ENCODE measurements at regions not wholly inside any gene's neighbourhood (a gene's known extent, or its start where the extent isn't known, plus 50 kb on each side); places are given as distances from the start of the nearest gene placed in this dataset.

DNA sequence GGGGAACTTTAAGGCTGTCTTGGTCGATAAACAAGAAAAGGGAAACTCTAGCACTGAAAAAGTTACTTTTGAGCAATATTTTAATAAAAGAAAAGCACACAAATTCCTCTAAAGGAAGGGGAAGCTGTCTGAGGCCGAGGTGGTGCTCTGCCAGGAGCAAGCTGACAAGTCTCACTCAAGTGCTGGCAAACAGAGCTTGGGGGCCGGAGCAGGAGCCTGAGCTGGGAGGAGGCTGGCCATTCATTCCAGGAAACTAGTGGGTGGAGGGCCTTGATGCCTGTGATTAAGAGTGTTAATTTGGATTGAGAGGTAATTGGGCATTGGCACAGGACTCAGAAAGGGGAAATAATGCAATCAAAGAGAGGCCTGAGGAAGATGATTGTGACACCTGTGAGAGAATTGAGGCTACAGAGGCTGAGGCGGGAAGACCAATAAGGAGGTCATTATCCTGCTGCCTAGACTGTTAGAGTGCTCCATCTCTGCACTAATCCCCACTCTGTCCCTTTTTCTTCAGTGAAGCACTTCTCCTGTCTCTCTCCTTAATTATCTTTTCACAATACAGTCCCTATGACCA is 154.9 kb upstream of the COL1A2 start:
- DNase-seq, result no peak

- DNase-seq, result no peak
Observed at GRCh38 chr7:94240902-94241301, 153.8 kb upstream of the COL1A2 start.

DNA sequence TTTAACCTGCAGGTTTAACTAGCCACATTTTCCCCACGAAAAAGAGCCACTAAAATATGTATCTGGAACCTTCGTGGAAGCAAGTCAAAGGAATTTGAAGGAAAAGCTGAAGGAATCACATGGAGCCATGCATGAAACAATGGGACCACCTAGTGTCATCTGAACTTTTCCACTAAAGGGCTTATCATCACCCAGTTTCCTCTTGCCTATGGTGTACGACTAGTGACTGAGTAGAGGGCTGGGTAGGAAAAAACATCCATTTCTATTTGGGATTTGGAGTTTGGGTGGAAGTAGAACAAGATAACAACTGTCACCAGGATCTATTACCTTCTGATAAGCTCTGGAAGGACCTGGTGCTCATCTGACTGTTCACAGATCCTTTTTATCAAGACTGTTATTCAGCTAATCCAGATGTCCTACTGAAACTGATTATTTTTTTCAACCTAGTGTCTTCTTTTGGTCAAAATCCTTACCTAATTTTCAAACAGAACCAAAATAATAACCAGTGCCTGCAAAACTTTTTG is 153.2 kb upstream of the COL1A2 start:
- no peak for DNase-seq

DNA sequence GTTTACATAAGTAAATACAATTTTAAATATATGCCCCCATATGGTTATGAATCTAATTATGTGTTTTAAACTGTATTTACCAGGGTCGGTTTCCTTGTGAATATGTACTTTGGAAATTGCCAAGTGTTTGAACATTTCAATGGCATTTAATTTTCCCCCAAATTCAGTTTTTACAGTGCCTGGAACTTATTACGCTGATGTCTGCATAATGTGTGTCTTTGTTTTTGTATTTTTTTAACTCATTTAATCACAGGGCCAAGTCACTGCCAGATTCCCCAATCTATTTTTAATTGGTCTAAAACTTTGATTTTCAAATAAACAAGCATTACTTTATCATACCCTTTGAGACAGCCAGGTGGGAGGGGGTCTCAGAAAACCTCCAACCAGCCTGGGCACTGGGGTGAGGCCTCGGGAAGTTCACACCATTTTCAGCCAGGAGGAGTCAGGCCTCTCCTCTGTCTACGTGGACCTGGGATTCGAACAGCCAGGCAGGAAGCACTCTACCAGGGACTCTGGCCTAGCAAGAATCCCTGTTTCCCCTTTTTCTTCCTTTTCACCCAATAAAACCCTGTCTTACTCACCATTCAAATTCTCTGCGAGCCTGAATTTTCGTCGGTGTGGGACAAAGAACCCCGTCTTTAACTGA is 151.5 kb upstream of the COL1A2 start:
- DNase-seq, result no peak

DNA sequence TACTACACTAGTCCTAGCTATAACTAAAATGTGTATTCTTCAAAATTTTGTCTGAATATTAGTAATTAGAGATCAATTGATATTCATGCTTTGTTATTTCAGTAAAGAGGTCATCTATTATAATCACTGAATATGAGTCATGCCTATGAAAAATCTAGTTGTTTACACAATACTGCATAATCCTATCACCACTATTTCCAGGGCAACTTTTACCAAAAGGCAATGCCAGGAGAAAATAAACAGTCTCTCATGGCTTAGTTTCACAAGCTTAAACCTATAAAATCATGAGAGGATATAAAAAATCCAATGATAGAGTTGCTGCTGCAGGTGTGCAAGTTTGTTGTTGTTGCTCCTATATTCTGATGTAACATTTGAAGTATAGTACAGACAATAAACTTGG is 149.9 kb upstream of the COL1A2 start:
- DNase-seq, result no peak

DNA sequence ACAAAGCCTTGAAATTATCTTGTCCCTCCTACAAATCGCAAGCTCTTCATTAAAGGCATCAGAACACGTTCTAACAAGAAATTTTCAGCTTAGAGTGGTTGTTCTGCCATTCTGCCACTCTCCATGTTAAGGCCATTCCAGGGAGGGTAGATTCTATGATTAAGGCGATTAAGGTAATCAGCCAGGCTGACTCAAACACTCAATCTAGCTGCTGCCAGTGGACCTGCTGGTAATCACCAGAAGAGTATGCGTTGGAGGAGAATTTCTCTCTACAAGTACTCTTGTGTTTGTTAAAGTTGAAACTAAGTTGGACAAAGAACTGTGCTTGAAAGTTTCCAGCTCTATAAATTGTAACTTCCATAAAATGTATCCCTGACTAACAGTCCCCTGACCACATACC is 149.2 kb upstream of the COL1A2 start:
- no peak for DNase-seq

DNA sequence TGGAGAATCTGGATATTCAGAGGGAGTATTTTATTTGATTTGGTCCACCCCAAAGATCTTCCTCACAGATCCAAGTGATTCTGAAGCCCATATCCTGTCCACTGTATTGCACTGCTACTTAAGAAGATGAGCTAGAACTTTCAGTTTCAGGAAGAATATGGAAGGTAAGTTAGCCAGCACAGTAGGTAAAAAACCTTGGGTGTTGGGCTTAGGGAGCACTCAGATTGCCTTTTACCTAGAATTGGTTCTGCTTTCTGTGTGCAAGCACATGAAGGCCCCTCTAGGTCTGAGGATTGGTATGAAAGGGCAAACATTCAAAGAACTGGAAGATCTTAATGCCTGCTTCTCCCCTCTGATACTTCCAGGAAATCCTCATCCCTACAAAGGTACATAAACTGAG is 146.7 kb upstream of the COL1A2 start:
- no peak for DNase-seq

GRCh38 chr7:94249631-94250030 is 145.1 kb upstream of the COL1A2 start:
- no peak for DNase-seq

- no peak for DNase-seq
Observed at GRCh38 chr7:94250124-94250523, 144.6 kb upstream of the COL1A2 start.

GRCh38 chr7:94250987-94251386 is 143.7 kb upstream of the COL1A2 start:
- no peak for DNase-seq

DNA sequence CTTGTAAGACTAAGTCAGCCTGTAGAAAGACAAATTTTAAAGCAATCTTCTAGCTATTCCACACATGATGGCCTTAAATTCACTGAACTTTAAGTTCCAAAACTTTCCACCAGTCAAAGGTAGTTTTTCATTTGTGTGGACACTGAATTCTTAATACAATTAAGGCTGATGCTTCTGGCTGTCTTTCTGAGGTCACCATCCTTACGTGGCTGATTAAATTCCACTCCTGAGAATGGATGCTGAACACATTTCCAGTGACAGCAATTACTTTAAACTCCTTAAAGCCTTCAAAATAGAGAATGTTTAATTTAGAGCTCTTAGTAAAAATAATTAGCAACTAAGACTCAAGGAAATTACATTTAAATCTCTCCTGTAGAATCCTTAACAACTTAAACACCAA is 142.6 kb upstream of the COL1A2 start:
- DNase-seq, result no peak

DNA sequence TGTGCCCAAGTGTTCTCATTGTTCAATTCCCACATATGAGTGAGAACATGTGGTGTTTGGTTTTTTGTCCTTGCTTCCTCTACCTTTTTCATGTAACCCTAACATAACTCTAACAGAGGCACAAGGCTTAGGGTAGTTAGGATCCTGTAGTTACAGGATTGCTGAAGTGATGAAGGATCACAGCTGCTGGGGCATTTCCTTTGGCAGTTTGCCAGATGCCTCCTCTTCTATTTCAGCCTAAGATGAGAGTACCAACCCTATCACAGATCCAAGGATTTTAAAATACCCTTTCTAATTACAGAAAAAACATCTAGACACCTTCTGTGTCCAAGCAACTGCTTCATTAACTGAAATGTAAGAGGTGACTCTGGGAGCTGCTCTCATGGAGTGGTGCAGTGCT is 141.7 kb upstream of the COL1A2 start:
- DNase-seq, result no peak

DNA sequence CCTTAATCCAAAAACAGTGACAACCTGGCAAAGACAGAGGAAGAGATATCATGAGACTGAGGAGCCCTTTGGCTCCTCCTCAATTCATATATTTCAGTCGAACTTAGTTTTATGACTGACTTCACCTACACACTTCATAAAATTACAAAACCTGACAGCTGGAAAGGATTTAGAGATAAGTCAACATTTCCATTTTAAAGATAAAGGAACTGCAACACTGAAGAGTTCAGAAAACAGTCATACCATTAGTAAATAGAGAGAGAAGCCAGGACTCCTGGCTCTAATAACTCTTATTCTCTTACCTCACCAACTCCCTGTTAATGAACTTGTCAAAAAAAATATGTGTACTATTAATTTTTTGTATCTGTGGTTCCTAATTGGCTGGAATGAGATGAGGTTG is 141.0 kb upstream of the COL1A2 start:
- no peak for DNase-seq

DNA sequence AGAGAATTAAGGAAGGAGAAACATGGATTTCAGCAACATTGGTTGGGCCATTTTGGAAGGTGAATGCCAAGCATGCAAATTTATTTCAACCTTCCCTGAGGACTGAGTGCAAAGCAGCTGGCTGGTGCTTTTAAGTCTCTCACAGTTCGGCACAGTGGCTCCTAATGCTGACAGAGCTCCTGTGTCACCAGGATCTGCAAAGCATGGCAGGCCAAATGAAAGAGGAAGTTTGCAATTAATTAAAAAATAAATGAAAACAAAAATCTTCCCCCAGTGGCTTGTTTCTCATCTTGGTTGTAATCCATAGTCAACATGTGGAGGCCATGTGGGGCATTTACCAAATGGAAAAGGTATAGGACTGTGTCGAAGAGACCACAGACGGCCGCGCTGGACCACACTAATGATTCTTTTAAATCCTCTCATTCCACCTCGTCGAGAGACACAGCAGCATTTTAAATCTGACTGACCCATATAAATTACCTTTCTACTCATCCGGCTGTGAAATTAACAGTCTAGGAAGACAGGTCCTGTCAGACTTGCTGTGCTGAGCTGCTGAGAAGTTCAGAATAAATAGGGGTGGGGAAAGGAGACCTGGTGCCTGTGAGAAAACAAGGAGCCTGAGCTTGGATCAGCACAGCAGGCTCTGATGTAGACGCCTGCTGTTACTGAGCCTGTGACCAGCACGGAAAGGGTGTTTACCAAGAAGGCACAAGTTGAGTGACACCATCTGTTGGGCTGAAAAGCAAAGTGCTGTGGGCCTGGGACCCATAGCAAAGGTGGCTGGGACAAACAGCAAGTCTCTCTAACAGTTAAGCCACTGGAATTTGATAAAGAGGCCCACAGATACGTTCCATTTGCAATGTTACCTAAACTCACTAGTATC is 136.0 kb upstream of the COL1A2 start:
- no peak for DNase-seq

DNA sequence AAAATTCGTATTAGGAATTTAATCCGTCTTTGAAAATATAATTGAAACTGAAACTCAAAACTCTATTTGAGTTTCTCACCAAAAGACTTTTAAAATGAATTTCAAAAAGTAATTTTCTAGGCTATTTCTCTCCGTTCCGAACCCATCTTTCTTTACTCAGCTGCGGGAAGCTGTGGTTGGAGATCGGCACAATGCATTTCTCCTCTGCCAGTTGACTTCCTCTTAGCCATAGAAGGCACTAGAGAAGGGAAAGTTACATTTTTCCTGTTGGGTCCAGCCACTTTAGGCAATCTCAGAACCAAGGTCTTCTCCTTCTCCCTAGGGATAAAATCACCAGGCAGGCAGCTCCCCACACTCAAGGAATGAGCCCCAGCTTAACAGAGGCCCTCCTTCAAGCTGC is 133.6 kb upstream of the COL1A2 start:
- no peak for DNase-seq

DNA sequence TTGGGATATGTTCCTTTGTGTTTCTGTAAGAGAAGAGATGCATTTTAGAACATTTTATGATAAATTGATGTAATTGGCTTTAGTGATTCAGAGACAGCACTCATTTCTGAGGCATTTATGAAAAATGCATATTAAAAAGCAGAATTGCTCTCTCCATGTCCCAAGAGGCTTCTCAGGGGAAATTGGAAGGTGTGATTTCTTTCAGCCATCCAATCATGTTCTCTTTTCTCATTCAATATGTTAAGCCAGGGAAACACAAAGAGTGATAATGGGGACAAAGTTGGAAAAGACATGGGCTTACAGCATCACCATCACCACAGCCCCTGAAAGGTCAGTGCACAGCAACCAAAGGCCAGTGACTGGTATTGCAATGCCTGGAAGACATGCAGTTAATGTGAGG is 129.9 kb upstream of the COL1A2 start:
- no peak for DNase-seq

GRCh38 chr7:94265456-94265855 is 129.2 kb upstream of the COL1A2 start:
- no peak for DNase-seq

DNA sequence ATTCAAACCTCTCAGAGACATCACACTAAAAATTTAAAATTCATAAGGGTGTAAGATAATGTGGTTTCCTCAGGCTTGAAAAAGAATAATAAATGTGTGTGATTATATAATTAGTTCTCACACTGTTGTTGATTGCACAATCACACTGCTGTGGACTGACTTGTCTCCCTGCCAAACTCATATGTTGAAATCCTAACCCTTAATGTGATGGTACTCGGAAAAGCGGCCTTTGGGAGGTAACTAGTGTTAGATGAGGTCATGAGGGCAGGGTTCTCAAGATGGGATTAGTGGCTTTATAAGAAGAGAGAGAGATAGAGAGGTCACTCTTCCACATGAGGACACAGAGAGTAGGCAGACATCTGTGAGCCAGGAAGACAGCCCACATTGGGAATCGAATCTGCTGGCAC is 128.5 kb upstream of the COL1A2 start:
- DNase-seq, result no peak

- no peak for DNase-seq
Observed at GRCh38 chr7:94270772-94271171, 123.9 kb upstream of the COL1A2 start.

GRCh38 chr7:94272821-94273583 is 121.7 kb upstream of the COL1A2 start:
- no peak for DNase-seq

- no peak for DNase-seq
Observed at GRCh38 chr7:94274828-94275227, 119.9 kb upstream of the COL1A2 start.

GRCh38 chr7:94276027-94276426 is 118.7 kb upstream of the COL1A2 start:
- no peak for DNase-seq

GRCh38 chr7:94276795-94277194 is 117.9 kb upstream of the COL1A2 start:
- DNase-seq, result no peak

Data from kidney glomerular epithelial cell (primary cell).